Posterior vena cava (tissue), 2 donors: ENCODE measurements at regions not wholly inside any gene's neighbourhood (a gene's known extent, or its start where the extent isn't known, plus 50 kb on each side); places are given as distances from the start of the nearest gene placed in this dataset.
"Not testable (repeated sequence)": the region's sequence is repeated elsewhere in the genome, so short reads cannot be mapped to it uniquely, and the experiment has no call there.

Source experiments
- DNase-seq: peaks from one replicate; pipeline ENCODE4 v3.0.0-alpha.2; 2020; ENCODE audit warnings: low spot score
- intact Hi-C, 2 donors: fragments of 100-400 bp; cut with DNase I; formaldehyde crosslinking; loops; one replicate each; pipeline versions ENCODE4 v1.14.1 to v1.14.2; 2022 to 2023
- donor health status: DM: yes; HTN: yes; CAD: no.
- donor health status: DM: yes; HTN: yes; CAD: no.

GRCh38 chr9:13907842-13908241, 406.1 kb downstream of the NFIB start:
- DNase-seq, intact Hi-C loops: not testable (repeated sequence)

GRCh38 chr9:13904746-13905145, 409.2 kb downstream of the NFIB start:
- intact Hi-C loops: no loop called here
- DNase-seq: no peak

- no peak for DNase-seq
- intact Hi-C loops: no loop called here
These were observed 409.6 kb downstream of the NFIB start for GRCh38 chr9:13904311-13904710.

- intact Hi-C loops: no loop called here
- no peak for DNase-seq
These were observed 411.5 kb downstream of the NFIB start for GRCh38 chr9:13902286-13903066.

GRCh38 chr9:13901176-13901575, 412.8 kb downstream of the NFIB start:
- intact Hi-C loops: no loop called here
- DNase-seq: no peak

- intact Hi-C loops: no loop called here
- DNase-seq: no peak
These were observed 413.5 kb downstream of the NFIB start for GRCh38 chr9:13900449-13900848.

- intact Hi-C loops: no loop called here
- DNase-seq: no peak
These were observed 414.0 kb downstream of the NFIB start for GRCh38 chr9:13899924-13900323.

GRCh38 chr9:13898957-13899356, 415.0 kb downstream of the NFIB start:
- DNase-seq: no peak
- intact Hi-C loops: no loop called here

- no peak for DNase-seq
- intact Hi-C loops: no loop called here
These were observed 416.8 kb downstream of the NFIB start for GRCh38 chr9:13896922-13897835.

- intact Hi-C loops: no loop called here
- DNase-seq: no peak
These were observed 417.9 kb downstream of the NFIB start for GRCh38 chr9:13896047-13896446.

- no peak for DNase-seq
- intact Hi-C loops: no loop called here
These were observed 428.7 kb downstream of the NFIB start for GRCh38 chr9:13885258-13885657.

- intact Hi-C loops: loop anchor here in 1 of 2 donors (10.0 kb wide), 1 partner anchor 75 kb away; no protein-coding TSS in a partner anchor
- DNase-seq: no peak
These were observed 434.0 kb downstream of the NFIB start for GRCh38 chr9:13879981-13880380.

- DNase-seq: no peak
- intact Hi-C loops: loop anchor here in 1 of 2 donors (10.0 kb wide), 1 partner anchor 74 kb away; no protein-coding TSS in a partner anchor
These were observed 434.9 kb downstream of the NFIB start for GRCh38 chr9:13879011-13879410.

GRCh38 chr9:13878241-13878711, 435.7 kb downstream of the NFIB start:
- intact Hi-C loops: loop anchor here in 1 of 2 donors (10.0 kb wide), 1 partner anchor 73 kb away; no protein-coding TSS in a partner anchor
- DNase-seq: no peak

GRCh38 chr9:13876741-13877140, 437.2 kb downstream of the NFIB start:
- no peak for DNase-seq
- intact Hi-C loops: loop anchor here in 1 of 2 donors (10.0 kb wide), 1 partner anchor 72 kb away; no protein-coding TSS in a partner anchor

GRCh38 chr9:13873203-13873602, 440.7 kb downstream of the NFIB start:
- no peak for DNase-seq

GRCh38 chr9:13868336-13868735, 445.6 kb downstream of the NFIB start:
- no peak for DNase-seq
- intact Hi-C loops: no loop called here

More at GRCh38 chr9:13873203-13873602, 440.7 kb downstream of the NFIB start:
- intact Hi-C loops: loop anchor here in 1 of 2 donors (10.0 kb wide), 1 partner anchor 68 kb away; no protein-coding TSS in a partner anchor

- DNase-seq: no peak
- intact Hi-C loops: no loop called here
These were observed 448.1 kb downstream of the NFIB start for GRCh38 chr9:13865869-13866268.

- DNase-seq: no peak
- intact Hi-C loops: no loop called here
These were observed 450.8 kb downstream of the NFIB start for GRCh38 chr9:13863112-13863511.

- intact Hi-C loops: no loop called here
- DNase-seq: no peak
These were observed 451.3 kb downstream of the NFIB start for GRCh38 chr9:13862654-13863053.
